GDM1 (cell line): ENCODE measurements at regions not wholly inside any gene's neighbourhood (a gene's known extent, or its start where the extent isn't known, plus 50 kb on each side); places are given as distances from the start of the nearest gene placed in this dataset.

ENCODE experiments used
- DNase-seq: peaks from one replicate; lab custom pipeline; 2025; lab: John Stamatoyannopoulos, UW

DNA sequence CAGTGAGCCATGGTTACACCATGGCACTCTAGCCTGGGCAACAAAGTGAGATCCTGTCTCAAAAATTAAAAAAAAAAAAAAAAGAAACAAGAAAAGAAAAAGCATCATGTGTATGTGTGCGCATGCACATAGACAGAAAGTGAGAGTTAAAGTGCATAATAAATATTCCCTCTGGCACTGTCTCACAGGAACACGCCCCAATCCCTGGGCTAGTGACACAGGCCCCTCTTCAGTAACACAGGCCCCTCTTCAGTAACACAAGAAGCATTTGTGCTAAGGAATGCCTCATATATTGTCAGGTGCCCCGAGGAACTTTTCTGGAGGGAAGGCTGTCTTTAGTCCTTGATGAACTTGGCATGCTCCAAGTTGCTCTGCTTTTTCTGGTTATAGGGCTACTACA is 57.5 kb downstream of the RPL27A start:
- DNase-seq: no peak

DNA sequence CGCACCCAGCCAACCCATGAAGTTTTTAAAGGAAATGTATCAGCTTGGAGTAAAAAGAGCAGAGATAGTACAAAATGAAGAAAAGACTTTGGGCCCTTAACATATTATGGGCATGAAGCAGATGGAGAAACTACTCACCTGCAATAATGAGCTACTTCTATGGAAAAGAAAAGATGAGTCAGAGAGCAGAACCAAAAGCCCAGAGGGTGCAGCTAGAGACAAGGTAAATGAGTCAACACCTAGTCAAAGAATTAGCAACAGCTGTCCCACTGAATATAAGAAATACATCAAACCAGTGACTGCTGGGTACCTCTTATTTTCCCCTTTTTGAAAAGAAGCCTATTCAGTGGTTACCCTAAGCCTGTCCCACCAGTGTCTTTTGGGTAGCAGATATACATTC is 61.8 kb downstream of the RPL27A start:
- DNase-seq: no peak

DNA sequence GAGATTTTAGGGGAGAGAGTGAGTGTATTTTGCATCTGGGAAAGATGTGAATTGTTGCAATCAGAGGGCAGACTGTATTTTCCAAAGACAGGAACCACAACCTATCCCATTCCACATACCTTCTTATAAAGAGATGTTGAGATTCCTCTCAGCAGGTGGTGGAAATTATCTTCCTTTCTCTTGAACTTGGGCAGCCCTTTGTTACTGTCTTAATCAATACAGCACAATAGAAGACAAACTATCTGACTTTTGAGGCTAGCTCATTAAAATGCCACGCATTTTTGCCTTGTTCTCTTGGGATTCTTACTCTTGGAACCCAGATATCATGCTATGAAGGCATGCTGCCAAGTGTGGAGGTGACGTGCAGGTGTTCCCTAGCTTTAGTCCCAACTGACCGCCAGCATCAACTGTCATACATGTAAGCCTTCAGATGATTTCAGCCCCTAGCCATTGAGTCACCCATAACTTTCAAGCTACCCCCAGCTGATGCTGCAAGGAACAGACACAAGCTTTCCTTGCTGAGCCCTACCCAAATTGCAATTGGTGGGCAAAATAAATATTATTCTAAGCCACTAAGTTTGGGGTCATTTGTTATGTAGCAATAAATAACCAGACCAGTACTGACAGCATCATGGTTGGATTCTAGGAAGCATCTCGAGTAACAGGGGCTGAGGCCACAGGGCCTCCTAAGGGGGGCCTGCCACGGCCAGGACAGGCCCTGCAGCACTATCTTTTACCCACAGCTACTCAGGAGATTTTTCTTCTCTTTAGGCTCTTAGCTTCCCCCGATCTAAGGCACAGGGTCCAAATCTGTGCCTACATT is 63.0 kb downstream of the RPL27A start:
- no peak for DNase-seq

- DNase-seq: no peak
Measured at GRCh38 chr11:8746331-8746974, 63.9 kb downstream of the RPL27A start.

DNA sequence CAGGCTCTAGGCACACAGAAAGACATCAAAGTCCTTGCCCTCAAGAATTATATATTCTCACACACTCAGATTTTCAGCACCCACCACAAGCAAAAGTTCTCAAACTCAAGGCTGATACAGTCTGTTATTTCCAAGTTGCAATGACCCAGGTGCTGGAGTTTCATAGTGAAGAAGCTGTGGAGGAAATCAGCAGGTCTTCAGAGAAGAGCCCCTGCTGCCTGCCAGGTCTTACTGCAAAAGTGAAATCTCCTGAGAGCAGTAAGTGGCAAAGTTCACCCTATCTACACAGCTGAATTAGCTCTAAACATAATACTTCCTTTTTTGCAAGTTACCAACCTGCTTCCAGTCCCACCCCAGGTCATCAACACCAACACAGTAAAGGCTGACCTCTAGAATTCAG is 64.6 kb downstream of the RPL27A start:
- no peak for DNase-seq

- DNase-seq: no peak
Measured at GRCh38 chr11:8748317-8748716, 65.7 kb downstream of the RPL27A start.

GRCh38 chr11:8749202-8749601 is 66.6 kb downstream of the RPL27A start:
- DNase-seq: no peak

GRCh38 chr11:8754241-8754640 is 71.6 kb downstream of the RPL27A start:
- DNase-seq: no peak

- no peak for DNase-seq
Measured at GRCh38 chr11:8756201-8756600, 73.6 kb downstream of the RPL27A start.

- no peak for DNase-seq
Measured at GRCh38 chr11:8757047-8757446, 74.5 kb downstream of the RPL27A start.

DNA sequence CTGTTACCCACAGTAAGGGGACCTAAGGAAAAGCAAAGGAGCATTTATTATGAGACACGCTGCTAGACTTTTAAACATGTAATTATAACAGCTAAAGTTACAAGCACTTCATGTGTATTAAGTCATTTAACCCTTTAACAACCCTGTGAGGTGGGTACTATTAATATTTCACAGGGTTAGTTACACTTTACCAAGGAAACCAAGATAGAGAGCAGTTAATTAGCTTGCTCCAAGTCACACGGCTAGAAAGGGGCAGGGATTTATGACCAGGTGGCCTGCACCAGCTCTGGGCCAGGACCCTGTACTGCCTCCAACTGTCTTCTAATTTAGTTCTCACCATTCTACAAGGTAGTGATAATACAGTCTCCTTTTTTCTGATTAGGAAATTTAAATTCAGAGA is 74.9 kb downstream of the RPL27A start:
- DNase-seq: no peak

- no peak for DNase-seq
Measured at GRCh38 chr11:8758619-8759169, 76.1 kb downstream of the RPL27A start.

GRCh38 chr11:8759634-8760033 is 77.0 kb downstream of the RPL27A start:
- DNase-seq: no peak

DNA sequence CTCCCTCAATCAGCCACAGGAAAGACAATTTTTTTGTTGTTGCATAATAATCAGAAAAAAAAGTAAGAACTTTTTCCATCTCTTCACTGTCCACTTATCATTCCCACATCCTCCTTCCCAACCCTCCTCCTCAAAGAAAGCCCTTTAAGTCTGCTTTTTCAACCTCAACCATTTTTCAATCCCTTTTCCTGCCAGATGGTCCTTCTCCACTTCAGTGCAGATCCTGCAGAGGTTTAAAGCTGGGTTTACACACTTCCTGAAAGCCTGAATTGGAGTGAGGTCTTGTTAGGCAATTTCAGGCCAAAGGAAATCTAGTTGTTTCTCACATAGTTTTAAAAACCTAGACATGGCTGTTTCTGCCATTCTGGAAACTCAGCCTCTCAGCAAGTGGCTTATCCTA is 78.3 kb downstream of the RPL27A start:
- no peak for DNase-seq

GRCh38 chr11:8763070-8763685 is 80.6 kb downstream of the RPL27A start:
- DNase-seq: no peak

DNA sequence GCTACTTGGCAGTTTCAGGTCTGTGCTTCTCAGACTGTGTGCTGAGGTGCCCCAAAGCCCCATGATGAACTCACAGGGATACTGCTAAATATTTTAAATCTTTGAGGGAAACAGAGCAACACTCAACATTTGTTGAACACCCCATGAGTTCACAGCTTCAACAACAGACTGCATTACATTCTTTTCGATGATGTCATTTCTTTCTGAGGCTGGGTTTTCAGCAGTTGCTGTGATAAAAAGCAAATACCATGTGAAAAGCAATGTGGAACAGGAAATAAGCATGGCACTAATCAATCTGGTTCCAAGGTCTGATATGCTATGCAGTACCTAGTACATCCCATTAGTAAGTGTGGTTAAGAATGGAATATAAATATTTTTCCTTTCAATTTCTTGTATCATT is 82.7 kb downstream of the RPL27A start:
- no peak for DNase-seq

- no peak for DNase-seq
Measured at GRCh38 chr11:8766043-8766987, 83.7 kb downstream of the RPL27A start.

- DNase-seq: no peak
Measured at GRCh38 chr11:8766988-8767374, 84.4 kb downstream of the RPL27A start.

DNA sequence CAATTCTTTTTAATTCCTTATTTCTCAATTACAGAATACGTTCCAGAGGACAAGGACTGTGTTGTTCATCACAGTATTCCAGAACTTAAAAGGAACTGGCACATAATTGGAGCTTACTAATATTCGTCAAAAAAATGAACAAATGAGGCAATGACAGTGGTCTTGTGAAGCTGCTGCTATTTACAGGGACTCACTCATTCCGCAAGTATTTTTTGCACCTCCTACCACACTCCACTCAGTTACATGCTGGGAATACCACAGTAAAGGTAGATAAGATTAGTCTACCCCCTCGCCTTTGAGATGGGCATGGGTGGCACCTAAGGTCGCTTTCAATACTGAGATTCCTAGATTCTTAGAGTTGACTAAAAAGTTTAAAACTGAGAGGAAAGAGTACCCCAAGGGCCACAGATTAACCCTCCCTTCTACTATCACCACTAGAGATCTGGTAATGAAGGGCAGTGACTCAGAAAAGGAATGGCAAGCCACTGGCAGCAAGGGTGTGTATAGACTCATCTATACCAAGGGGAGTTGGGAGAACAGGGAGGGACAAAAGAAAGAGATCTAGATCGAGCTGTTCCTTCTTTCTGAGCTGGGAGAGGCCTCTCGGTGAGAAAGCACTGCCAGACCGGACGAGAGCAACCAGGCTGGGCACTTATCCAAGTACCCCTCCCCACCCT is 85.0 kb downstream of the RPL27A start:
- no peak for DNase-seq

DNA sequence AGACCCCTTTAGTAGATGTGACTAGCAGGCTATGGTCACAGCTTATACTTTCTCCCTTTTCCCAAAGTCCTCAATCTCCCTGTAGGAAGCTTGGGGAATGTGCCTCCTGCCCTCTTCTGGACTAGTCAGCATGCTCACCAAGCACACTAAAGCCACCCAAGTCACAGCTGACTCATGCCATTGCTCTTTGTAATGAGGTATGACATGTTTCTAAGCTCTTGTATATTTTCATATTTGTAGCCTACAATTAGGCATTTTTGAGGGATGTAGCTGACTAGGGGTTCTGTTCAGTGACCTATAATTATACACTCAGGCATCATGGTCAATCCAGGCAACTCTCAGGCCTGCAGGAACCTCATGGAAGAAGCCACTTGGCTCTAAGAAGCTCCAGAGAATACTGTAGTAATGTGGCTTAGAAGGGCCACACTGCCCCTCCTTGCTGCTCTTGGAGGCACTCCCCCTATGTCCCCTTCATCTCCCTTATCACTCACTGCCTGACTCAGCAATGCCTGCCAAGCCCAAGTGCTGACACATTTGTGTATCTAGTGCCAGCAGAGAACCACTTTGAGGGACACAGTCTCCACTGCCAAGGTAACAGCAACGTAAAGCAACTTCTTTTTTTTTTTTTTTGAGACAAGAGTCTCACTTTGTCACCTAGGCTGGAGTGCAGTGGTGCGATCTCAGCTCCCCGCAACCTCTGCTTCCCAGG is 86.2 kb downstream of the RPL27A start:
- DNase-seq: no peak
